OCI-LY7 (cell line): ENCODE measurements at regions not wholly inside any gene's neighbourhood (a gene's known extent, or its start where the extent isn't known, plus 50 kb on each side); places are given as distances from the start of the nearest gene placed in this dataset.
A peak's percentile ranks its signal among the peaks of the same experiment; 100 is the strongest.

Source experiments
- BruUV-seq: library from RNA; stranded (reverse); fragments of 400-500 nt; replicated peaks from 2 replicates; lab custom pipeline; 2021; lab: Mats Ljungman, UMichigan
- CTCF ChIA-PET: fragments of 300-600 bp; sonication (Branson Sonifier 250); formaldehyde crosslinking; loops from one replicate; lab custom pipeline; 2022; ENCODE audit warnings: antibody characterized with exemption; ENCODE audit not compliant: unreplicated experiment; lab: Charles Lee
- POLR2A ChIA-PET: fragments of 300-600 bp; sonication (Branson Sonifier 250); formaldehyde crosslinking; loops from one replicate; lab custom pipeline; 2022; ENCODE audit warnings: antibody characterized with exemption; lab: Charles Lee
- DNase-seq: peaks from one replicate; pipeline ENCODE4 v3.0.0-alpha.2; 2015; ENCODE audit warnings: low spot score
- H2AFZ ChIP-seq: fragments of 200-600 bp; sonication (generic), shearing (Covaris generic); 2 replicates; pipeline ENCODE4 v1.6.1; 2014; ENCODE audit warnings: mild to moderate bottlenecking, antibody characterized with exemption, low read length, moderate library complexity
- H3K27ac ChIP-seq: fragments of 200-600 bp; sonication (generic); 2 replicates; pipeline ENCODE4 v1.5.1; 2014; ENCODE audit warnings: mixed run types, low read depth, mild to moderate bottlenecking, moderate library complexity, low read length, inconsistent platforms; ENCODE audit not compliant: poor library complexity, severe bottlenecking
- H3K36me3 ChIP-seq: fragments of 200-600 bp; sonication (generic); 2 replicates; pipeline ENCODE4 v1.6.1; 2014; ENCODE audit warnings: mild to moderate bottlenecking, antibody characterized with exemption, low read length, moderate library complexity, mixed read lengths; ENCODE audit not compliant: insufficient read depth
- H3K4me1 ChIP-seq: fragments of 200-600 bp; sonication (generic); 2 replicates; pipeline ENCODE4 v1.5.1; 2014; ENCODE audit warnings: mild to moderate bottlenecking, low read length; ENCODE audit not compliant: insufficient read depth, poor library complexity, severe bottlenecking
- H3K4me2 ChIP-seq: fragments of 200-600 bp; sonication (generic); 2 replicates; pipeline ENCODE4 v1.6.1; 2014; ENCODE audit warnings: mild to moderate bottlenecking, low read length
- H3K4me3 ChIP-seq: fragments of 200-600 bp; sonication (generic); 2 replicates; pipeline ENCODE4 v1.5.1; 2014; ENCODE audit warnings: mild to moderate bottlenecking, low read depth, low read length; ENCODE audit not compliant: poor library complexity, severe bottlenecking
- H3K79me2 ChIP-seq: fragments of 200-600 bp; sonication (generic); 2 replicates; pipeline ENCODE4 v1.6.1; 2016; ENCODE audit warnings: low read depth, mild to moderate bottlenecking, low read length, moderate library complexity, mixed read lengths; ENCODE audit not compliant: insufficient read depth
- H3K9me2 ChIP-seq: fragments of 200-600 bp; sonication (generic); 2 replicates; pipeline ENCODE4 v1.6.1; 2016; ENCODE audit warnings: mild to moderate bottlenecking, low read length, mixed read lengths; ENCODE audit not compliant: insufficient read depth
- H3K9me3 ChIP-seq: fragments of 200-600 bp; sonication (generic); 2 replicates; pipeline ENCODE4 v1.6.1; 2014; ENCODE audit warnings: mild to moderate bottlenecking, mixed run types, low read length, mixed read lengths
- H4K20me1 ChIP-seq: fragments of 200-600 bp; sonication (generic); 2 replicates; pipeline ENCODE4 v1.6.1; 2014; ENCODE audit warnings: mild to moderate bottlenecking, antibody characterized with exemption, low read length, moderate library complexity, mixed read lengths; ENCODE audit not compliant: insufficient read depth
- CTCF ChIP-seq: fragments of 200-600 bp; sonication (generic); conservative IDR thresholded peaks from 2 replicates; pipeline ENCODE4 v1.5.1; 2014; ENCODE audit warnings: mild to moderate bottlenecking, antibody characterized with exemption, low read length, moderate library complexity, mixed read lengths
- EZH2phosphoT487 ChIP-seq: fragments of 200-600 bp; sonication (generic); IDR thresholded peaks from 2 replicates; pipeline ENCODE4 v1.6.1; 2018; ENCODE audit warnings: low read depth, borderline replicate concordance, mild to moderate bottlenecking, mixed run types, antibody characterized with exemption, low read length, moderate library complexity, mixed read lengths
- intact Hi-C: fragments of 100-400 bp; cut with micrococcal nuclease; formaldehyde crosslinking; loops from one replicate; pipeline ENCODE4 v1.10.0; 2022; ENCODE audit not compliant: unreplicated experiment

- Histone ChIP-seq H3K4me1 (peaks cover 61% of the 10 kb centered on the region), H3K9me2 (no peaks in the 10 kb centered on the region), H3K27ac (peak overlapping the region; percentile 91), H3K79me2 (no peaks in the 10 kb centered on the region), H3K9me3 (peaks cover 22% of the 10 kb centered on the region), H3K4me2 (peak overlapping the region; percentile 70), H3K36me3 (no peaks in the 10 kb centered on the region; the same call in 1 of the 2 replicates), H2AFZ (peak overlapping the region; percentile 54; the same call in 1 of the 2 replicates), H3K4me3 (peak overlapping the region; percentile 32), H4K20me1 (no peaks in the 10 kb centered on the region)
- CTCF ChIA-PET: interaction anchor here (0.6 kb wide), 1 partner anchor 688 kb away, joined by 3 read pairs; no protein-coding TSS in a partner anchor
- POLR2A ChIA-PET: interaction anchor here (0.6 to 1.0 kb wide), 4 partner anchors 12 to 659 kb away, joined by 3 to 5 read pairs (median 4); no protein-coding TSS in a partner anchor
- BruUV-seq: no TSS peak
- intact Hi-C loops: loop anchor here (1.0 to 10.0 kb wide), 3 partner anchors 185 to 404 kb away; partner anchors contain the start of gene ZC3H12A
- no peak for TF ChIP-seq CTCF
- no peak for TF ChIP-seq EZH2phosphoT487
- DNase-seq: peak; percentile 98
These were observed 185.5 kb upstream of the ZC3H12A start for GRCh38 chr1:37288900-37289299.

- no peak for DNase-seq
- H3K9me2 ChIP-seq: no peaks in the 10 kb centered on the region
- BruUV-seq: no TSS peak
- H3K36me3 ChIP-seq: no peaks in the 10 kb centered on the region; the same call in 1 of the 2 replicates
- intact Hi-C loops: no loop called here
- H3K4me2 ChIP-seq: peak overlapping the region; percentile 70; the same call in 1 of the 2 replicates
- peaks cover 66% of the 10 kb centered on the region for H3K4me1 ChIP-seq
- H3K79me2 ChIP-seq: no peaks in the 10 kb centered on the region
- H3K27ac ChIP-seq: no peak overlapping the region
- peak overlapping the region; percentile 18; the same call in 1 of the 2 replicates for H2AFZ ChIP-seq
- TF ChIP-seq CTCF: no peak
- no peak for TF ChIP-seq EZH2phosphoT487
- POLR2A ChIA-PET: interaction anchor here (0.6 kb wide), 1 partner anchor 231 kb away, joined by 5 read pairs; no protein-coding TSS in a partner anchor
- CTCF ChIA-PET: no interaction called here
- peaks cover 17% of the 10 kb centered on the region; the same call in 1 of the 2 replicates for H3K9me3 ChIP-seq
- H3K4me3 ChIP-seq: no peak overlapping the region
- H4K20me1 ChIP-seq: no peaks in the 10 kb centered on the region
These were observed 183.7 kb upstream of the ZC3H12A start for GRCh38 chr1:37290718-37291117.

- peaks cover 5% of the 10 kb centered on the region; the same call in 1 of the 2 replicates for H3K9me3 ChIP-seq
- peaks cover 64% of the 10 kb centered on the region for H3K4me1 ChIP-seq
- H3K79me2 ChIP-seq: no peaks in the 10 kb centered on the region
- 0 out of 2 replicates have a peak overlapping the region, but pooled peaks have one; percentile 37 for H3K4me2 ChIP-seq
- ChIA-PET POLR2A (interaction anchor here (0.7 to 1.1 kb wide), 2 partner anchors 262 to 995 kb away, joined by 3 read pairs; no protein-coding TSS in a partner anchor), CTCF (no interaction called here)
- H3K4me3 ChIP-seq: no peak overlapping the region
- no peaks in the 10 kb centered on the region for H4K20me1 ChIP-seq
- peak; percentile 13 for DNase-seq
- no peaks in the 10 kb centered on the region; the same call in 1 of the 2 replicates for H3K36me3 ChIP-seq
- H2AFZ ChIP-seq: no peak overlapping the region
- H3K27ac ChIP-seq: no peak overlapping the region
- BruUV-seq: no TSS peak
- no peak for TF ChIP-seq EZH2phosphoT487
- intact Hi-C loops: no loop called here
- H3K9me2 ChIP-seq: no peaks in the 10 kb centered on the region
These were observed 181.6 kb upstream of the ZC3H12A start for GRCh38 chr1:37292789-37293188.
